B cell (primary cell): ENCODE measurements at regions not wholly inside any gene's neighbourhood (a gene's known extent, or its start where the extent isn't known, plus 50 kb on each side); places are given as distances from the start of the nearest gene placed in this dataset.

ENCODE experiments used
- EZH2 ChIP-seq: IDR thresholded peaks from 2 replicates; pipeline ENCODE4 v1.6.1; 2012; ENCODE audit warnings: borderline replicate concordance, low read depth, mild to moderate bottlenecking, moderate library complexity, low read length; ENCODE audit not compliant: insufficient read depth, poor library complexity, severe bottlenecking
- TF ChIP-seq, protein P1 (sequence below): fragments of 200-600 bp; IDR thresholded peaks from one replicate; pipeline ENCODE4 v1.8.0; 2022; ENCODE audit warnings: antibody characterized with exemption, mild to moderate bottlenecking

DNA sequence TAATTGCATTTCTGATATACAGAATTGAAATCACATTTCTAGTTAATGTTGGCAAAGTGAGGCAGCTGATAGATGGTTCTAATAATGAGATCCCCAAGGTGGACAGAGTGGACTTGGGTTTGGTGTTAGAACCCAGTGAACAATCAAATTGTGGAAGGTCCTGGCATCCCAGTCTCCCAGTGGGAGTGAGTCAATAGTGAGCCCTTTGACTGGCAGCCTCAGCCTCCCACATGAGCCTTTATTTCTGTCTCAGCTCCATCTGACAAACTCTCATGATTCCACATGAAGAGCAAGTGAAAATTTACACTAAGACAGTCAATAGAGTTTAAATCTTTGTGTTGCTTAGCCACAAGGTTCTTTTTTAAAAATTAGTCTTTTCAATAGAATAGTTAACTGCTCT, 56.7 kb upstream of the MYO3A start:
- TF ChIP-seq, protein P1, sequence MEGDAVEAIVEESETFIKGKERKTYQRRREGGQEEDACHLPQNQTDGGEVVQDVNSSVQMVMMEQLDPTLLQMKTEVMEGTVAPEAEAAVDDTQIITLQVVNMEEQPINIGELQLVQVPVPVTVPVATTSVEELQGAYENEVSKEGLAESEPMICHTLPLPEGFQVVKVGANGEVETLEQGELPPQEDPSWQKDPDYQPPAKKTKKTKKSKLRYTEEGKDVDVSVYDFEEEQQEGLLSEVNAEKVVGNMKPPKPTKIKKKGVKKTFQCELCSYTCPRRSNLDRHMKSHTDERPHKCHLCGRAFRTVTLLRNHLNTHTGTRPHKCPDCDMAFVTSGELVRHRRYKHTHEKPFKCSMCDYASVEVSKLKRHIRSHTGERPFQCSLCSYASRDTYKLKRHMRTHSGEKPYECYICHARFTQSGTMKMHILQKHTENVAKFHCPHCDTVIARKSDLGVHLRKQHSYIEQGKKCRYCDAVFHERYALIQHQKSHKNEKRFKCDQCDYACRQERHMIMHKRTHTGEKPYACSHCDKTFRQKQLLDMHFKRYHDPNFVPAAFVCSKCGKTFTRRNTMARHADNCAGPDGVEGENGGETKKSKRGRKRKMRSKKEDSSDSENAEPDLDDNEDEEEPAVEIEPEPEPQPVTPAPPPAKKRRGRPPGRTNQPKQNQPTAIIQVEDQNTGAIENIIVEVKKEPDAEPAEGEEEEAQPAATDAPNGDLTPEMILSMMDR, result no peak
- no peak for TF ChIP-seq EZH2
